GM18507 (cell line): ENCODE measurements at regions not wholly inside any gene's neighbourhood (a gene's known extent, or its start where the extent isn't known, plus 50 kb on each side); places are given as distances from the start of the nearest gene placed in this dataset.

Source experiments
- DNase-seq: peaks from one replicate; pipeline ENCODE4 v3.0.0; 2011; ENCODE audit warnings: low read depth; ENCODE audit not compliant: insufficient read length; ENCODE audit errors: extremely low spot score
- FAIRE-seq: peaks from 2 replicates; lab custom pipeline; 2011; peaks lifted over from hg19 to GRCh38; lab: Jason Lieb, UNC

- DNase-seq: no peak
- no peak for FAIRE-seq
Observed at GRCh38 chr1:55943012-55943411, 636.4 kb downstream of the PLPP3 start.

- DNase-seq (no peak), FAIRE-seq (no peak)
Observed at GRCh38 chr1:55939866-55940265, 639.5 kb downstream of the PLPP3 start.

GRCh38 chr1:55938861-55939260, 640.5 kb downstream of the PLPP3 start:
- DNase-seq (no peak), FAIRE-seq (no peak)

GRCh38 chr1:55938376-55938850, 641.0 kb downstream of the PLPP3 start:
- FAIRE-seq: no peak

GRCh38 chr1:55937840-55938375, 641.5 kb downstream of the PLPP3 start:
- DNase-seq (no peak), FAIRE-seq (no peak)

More at GRCh38 chr1:55938376-55938850, 641.0 kb downstream of the PLPP3 start:
- no peak for DNase-seq

GRCh38 chr1:55935236-55935635, 644.1 kb downstream of the PLPP3 start:
- DNase-seq (no peak), FAIRE-seq (no peak)

GRCh38 chr1:55932402-55932801, 647.0 kb downstream of the PLPP3 start:
- FAIRE-seq: no peak
- DNase-seq: no peak

GRCh38 chr1:55931081-55931940, 648.1 kb downstream of the PLPP3 start:
- FAIRE-seq: no peak
- DNase-seq: no peak

GRCh38 chr1:55929652-55930051, 649.7 kb downstream of the PLPP3 start:
- no peak for DNase-seq
- FAIRE-seq: no peak

GRCh38 chr1:55928576-55928975, 650.8 kb downstream of the PLPP3 start:
- no peak for FAIRE-seq
- no peak for DNase-seq

- DNase-seq (no peak), FAIRE-seq (no peak)
Observed at GRCh38 chr1:55927702-55928290, 651.6 kb downstream of the PLPP3 start.

GRCh38 chr1:55926906-55927471, 652.4 kb downstream of the PLPP3 start:
- FAIRE-seq (no peak), DNase-seq (no peak)

- FAIRE-seq: no peak
Observed at GRCh38 chr1:55916907-55917306, 662.5 kb downstream of the PLPP3 start.

GRCh38 chr1:55916481-55916880, 662.9 kb downstream of the PLPP3 start:
- no peak for DNase-seq
- no peak for FAIRE-seq

More at GRCh38 chr1:55916907-55917306, 662.5 kb downstream of the PLPP3 start:
- DNase-seq: no peak

- FAIRE-seq: no peak
- DNase-seq: no peak
Observed at GRCh38 chr1:55913565-55913964, 665.8 kb downstream of the PLPP3 start.

- FAIRE-seq: no peak
- DNase-seq: no peak
Observed at GRCh38 chr1:55912438-55912837, 666.9 kb downstream of the PLPP3 start.

- FAIRE-seq (no peak), DNase-seq (no peak)
Observed at GRCh38 chr1:55904541-55904940, 674.8 kb downstream of the PLPP3 start.

GRCh38 chr1:55898181-55898580, 681.2 kb downstream of the PLPP3 start:
- DNase-seq (no peak), FAIRE-seq (no peak)

- DNase-seq (no peak), FAIRE-seq (no peak)
Observed at GRCh38 chr1:55896210-55896609, 681.0 kb upstream of the USP24 start.

GRCh38 chr1:55894521-55894920, 679.4 kb upstream of the USP24 start:
- DNase-seq (no peak), FAIRE-seq (no peak)
